KG1 (cell line): ENCODE measurements at regions not wholly inside any gene's neighbourhood (a gene's known extent, or its start where the extent isn't known, plus 50 kb on each side); places are given as distances from the start of the nearest gene placed in this dataset.

Experiments used
- DNase-seq: peaks from one replicate; lab custom pipeline; 2025; lab: John Stamatoyannopoulos, UW

- no peak for DNase-seq
These were observed 80.1 kb upstream of the SDK2 start for GRCh38 chr17:73724341-73724740.

DNA sequence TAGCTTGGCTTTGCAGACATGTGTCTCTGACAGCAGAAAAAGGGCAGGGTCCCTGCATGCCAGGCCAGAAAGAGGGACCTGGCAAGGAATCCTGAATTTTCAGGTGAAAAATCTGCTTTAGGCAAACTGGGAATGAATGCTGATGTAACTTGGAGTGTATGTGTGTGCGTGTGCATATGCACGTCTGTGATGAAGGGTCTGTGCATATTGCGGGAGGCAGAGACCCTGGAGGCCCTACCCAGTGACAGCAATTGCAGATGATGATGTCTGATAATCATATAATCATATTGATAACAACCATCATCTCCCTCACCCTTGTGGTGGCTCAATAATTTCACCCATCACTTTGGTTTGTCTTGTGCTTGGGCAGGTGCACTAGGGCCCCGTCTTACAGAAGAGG is 80.7 kb upstream of the SDK2 start:
- DNase-seq: no peak

DNA sequence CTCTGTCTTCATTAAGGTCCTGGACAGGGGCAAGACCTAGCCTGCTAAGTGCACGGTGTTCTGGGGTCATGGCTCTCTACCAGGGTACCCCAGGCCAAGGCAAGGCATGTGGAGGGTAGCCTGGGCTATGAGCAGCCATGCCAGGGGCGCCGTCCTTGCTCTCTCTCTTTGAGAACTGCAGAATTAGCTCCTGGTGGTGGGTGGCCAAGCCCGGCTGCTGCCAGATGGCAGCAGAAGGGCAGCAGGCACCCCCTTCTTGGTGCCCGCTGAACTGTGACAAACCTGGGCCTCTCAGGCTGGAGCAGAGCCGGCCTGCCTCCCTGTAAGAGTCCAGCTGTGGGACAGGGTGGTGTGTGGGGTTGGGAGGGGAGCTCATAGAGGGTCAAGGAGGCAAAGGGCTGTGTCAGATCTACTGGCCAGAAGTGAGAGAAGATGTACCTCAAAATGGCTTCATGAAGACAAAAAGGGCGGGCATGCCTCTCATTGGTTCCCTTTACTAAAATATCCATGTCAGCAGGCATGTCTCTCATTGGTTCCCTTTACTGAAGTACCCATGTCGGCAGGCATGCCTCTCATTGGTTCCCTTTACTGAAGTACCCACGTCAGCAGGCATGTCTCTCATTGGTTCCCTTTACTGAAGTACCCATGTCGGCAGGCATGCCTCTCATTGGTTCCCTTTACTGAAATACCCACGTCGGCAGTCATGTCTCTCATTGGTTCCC is 81.7 kb upstream of the SDK2 start:
- DNase-seq: no peak

DNA sequence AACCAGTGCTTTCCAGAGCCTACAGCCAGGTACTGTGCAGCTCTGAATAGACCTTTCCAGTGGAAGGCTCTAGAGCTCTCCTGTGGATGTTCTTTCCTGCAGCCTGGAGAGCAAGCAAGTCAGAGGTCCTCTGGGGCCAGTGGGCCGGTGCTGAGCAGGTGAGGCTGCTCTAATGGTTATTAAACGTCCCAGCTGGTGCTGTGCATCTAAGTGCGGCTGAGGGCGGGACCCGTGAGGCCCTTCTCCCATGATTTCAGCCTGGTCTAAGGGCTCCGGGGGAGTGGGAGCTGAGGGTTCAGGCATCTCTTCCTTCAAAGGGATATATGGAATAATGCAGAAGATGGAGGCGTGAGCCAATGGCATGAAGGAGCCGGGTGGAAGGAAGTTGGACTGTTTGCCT is 83.7 kb upstream of the SDK2 start:
- no peak for DNase-seq

DNA sequence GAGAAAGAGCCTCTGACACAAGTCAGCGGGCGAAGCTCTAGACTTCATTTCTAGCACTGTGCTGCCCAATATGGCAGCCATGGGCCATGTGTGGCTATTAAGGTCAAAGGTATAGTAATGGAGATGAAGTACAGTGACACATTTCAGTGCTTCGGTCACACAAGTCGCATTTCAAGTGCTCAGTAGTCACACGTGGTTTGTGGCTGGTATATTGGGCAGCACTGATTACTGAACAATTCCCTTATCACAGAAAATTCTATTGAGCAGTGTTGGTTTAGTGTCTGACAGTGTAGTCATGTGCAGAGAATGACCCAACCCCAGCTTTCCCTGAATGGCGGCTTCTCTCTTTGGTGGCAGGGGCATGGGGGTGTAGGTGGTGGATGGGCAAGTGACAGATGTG is 84.9 kb upstream of the SDK2 start:
- DNase-seq: no peak

DNA sequence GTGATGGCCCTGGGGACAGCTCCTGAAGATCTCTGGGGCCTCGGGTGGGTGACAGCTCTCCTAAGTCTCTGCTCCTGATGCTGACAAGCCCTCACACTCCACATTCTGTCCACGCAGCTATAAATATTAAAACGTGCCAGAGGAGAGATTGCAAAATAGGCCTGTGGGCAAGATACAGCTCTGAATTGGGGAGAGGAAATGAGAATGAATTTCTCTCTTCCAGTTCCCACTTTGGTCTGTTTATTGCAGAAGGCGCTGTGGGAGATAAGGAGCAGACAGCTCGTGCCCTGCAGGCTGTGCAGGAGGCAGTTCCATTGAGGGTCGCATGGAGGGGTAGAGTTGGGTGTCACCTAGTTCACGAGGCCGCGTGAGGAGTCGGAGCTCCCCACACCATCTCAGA is 87.5 kb upstream of the SDK2 start:
- no peak for DNase-seq

GRCh38 chr17:73733517-73733916 is 89.3 kb upstream of the SDK2 start:
- DNase-seq: no peak

DNA sequence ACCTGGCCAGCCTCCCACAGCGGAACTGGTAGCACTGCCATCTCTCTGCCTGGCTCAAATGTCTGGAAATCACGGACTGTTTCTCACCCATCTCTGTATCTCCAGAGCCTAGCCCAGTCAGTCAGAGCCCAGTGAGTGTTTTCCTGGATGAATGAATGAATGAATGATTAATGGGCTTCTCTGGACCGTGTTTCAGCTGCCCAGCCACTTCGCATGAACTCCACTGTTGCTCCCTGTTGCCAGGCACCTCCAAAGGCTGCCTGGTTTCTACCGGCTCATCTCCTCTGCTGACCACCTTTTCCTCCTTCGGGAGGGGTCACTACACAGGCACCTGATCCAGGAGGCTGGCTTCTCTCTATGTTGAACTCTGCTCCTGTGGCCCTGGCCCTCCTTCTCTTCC is 91.0 kb upstream of the SDK2 start:
- no peak for DNase-seq

GRCh38 chr17:73738751-73739575 is 94.7 kb upstream of the SDK2 start:
- DNase-seq: no peak

GRCh38 chr17:73740370-73740769 is 96.1 kb upstream of the SDK2 start:
- no peak for DNase-seq

DNA sequence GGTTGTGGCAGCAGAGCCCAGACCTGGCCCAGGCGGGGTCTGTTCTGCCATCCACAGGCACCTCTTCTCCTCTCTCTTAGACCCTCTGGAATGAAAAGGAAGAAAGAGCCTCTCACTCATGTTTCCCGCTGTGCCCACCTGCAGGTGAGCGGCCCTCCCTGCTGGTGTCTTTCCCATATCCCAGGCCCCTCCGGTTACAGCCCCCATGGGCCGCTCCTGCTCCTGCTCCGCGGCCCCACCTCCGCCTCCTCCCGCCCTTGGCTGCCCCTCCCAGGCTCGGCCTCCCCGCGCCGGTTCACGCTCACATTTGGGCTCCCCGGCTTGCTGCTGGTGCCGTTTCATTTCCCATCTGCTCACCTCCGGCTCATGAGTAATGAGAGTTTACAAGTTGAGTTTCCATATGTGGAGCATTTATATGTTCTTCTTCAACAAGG is 98.7 kb upstream of the SDK2 start:
- DNase-seq: no peak

DNA sequence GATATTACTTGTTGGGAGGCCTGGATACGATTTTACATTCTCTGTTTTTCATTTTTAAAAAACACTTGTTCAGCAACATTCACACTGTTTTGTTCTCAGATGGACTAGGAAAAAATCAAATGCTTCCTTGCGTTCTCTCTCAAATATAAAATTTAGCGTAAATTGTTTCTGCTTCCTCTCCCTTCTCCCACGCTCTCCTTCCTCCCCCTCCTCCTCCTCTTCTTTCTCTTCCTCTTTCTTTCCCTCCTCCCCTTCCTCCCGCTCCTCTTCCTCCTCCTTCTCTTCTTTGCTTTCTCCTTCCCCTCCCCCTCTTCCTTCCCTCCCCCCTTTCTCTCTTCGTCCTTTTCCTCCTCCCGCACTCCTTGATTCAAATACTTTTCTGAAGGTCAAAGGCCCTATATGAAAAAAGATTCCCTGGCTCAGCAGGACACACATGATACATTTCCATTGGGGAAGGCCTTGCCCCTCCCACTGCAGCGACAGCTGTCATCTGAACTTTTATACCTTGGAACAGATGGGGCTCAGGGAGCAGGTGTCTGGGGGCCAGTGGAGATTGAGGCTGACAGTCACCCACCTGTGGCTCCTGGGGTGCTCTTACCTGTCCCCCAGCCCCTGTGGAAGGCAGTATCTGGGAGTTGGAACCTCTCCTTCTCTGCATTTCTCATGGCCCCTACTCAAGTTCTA is 99.4 kb upstream of the SDK2 start:
- no peak for DNase-seq

GRCh38 chr17:73744411-73744810 is 100.2 kb upstream of the SDK2 start:
- no peak for DNase-seq

DNA sequence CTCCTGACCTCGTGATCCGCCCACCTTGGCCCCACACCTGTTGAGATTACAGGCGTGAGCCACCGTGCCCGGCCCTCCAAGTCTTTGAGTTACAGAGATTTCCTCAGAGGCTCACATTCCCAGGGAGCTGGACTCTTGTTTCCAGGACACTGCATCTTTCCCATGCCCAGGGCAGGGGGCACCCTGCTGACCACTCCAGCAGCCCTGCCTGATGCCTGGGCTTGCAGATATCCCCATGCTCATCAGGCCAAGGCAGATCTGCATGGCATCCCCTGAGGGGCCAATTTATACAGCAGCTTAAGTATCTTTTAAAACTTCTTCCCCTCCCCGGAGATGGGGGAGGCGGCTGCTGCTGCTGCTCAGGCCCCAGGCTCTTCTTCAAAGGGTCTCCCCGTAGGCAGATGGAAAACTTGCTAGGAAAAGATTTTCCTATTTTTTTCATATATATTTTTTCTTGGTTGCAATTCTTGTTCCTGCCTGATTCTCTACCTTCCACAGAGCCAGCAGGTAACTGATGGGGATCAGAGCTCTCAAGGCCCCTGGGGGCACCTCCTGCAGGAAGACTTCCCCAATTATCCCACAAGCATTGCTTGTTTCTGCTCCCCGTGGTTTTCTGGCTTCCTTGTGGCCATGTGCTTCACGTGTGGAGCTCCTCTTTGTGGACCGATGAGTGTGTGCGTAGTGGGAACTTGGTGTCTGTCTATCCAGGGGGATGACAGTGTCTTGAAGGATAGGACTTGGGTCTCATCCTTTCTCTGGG is 102.2 kb upstream of the SDK2 start:
- DNase-seq: no peak

DNA sequence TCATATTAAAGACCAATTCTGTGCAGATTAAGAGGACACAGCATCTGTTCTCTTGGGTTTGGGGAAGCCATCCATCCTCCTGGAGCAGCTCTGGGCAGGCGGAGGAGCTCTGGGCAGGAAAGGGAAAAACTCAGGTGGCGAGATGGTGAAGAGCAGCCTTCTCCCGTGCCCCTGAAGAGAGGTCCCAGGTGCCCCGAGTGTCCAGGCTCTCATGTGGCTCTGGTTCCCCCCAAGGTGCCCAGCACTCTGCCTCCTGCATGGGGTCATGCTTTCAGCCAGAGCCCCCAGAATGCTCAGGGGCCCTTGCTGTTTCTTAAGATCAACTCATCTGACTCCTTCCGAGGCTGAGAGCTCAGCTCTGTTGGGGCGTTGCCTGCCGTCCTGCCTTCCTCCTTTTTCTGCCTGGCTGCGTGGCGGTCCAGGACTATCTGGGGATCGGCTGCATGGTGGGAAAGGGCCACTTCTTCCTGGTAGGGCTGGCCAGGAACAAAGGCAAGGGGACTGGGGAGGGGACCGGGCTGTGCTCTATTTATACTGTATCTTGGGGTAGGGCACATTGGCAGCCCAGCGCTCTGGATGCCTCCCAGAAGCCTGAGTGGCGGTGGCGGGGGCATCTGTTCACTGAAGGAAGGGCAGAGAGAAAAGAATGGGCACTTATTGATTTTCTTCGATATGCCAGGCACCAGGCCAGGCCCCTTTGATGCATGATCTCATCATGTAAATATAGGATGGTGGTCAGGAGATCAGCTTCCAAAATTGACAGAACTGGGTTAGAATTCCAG is 103.2 kb upstream of the SDK2 start:
- DNase-seq: no peak

DNA sequence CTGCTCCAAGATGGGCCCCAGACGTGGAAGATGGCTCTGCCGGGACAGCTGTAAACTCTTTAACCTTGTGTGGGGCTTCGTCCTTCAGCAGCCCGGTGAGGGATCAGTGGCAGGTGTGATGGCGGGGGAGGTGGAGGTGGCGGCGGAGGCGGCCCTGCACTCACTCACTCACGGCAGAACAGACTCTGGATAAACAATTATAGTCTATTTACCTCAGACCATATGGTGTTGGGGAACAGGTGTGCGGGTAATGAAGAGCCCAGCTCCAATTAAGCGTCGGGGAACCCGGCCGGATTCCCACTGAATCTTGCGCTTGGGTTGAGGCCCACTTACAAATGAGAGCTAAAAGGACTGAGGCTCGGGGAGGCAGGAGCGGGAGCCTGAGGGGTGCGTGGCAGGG is 104.3 kb upstream of the SDK2 start:
- no peak for DNase-seq

- DNase-seq: no peak
These were observed 105.1 kb upstream of the SDK2 start for GRCh38 chr17:73749337-73749823.

DNA sequence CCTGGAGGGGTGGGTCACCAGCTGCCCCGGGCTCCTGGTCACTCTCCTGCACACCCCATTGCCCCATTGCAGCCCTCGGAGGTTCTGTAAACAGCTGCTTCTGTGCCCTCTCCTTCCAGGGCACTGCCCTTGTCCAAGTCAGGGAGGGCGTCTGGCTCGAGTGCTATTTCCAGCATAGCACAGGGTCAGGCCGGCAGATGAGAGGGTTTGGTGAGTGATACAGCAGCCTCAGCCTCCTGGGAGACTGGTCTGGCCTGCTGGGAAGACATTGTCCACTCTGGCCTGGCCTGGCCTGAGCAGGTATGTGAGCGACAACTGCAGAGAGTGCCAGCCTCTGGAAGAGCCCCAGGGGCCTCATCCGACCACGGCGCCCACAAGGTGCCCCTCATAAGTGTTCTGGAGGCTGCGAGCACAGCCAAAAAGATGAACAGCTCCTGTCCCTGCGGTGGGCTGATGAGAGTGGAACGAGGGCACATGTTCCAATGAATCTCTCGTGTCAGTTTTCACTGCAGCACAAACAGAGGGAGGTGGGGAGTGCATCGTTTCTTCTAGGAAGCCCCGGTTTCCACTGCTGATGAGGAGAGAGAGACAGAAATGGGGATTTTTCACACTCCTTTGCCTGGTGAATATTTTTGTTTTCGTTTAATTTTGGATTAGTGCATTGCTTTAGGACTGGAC is 105.8 kb upstream of the SDK2 start:
- DNase-seq: no peak

GRCh38 chr17:73750975-73751374 is 106.7 kb upstream of the SDK2 start:
- no peak for DNase-seq

DNA sequence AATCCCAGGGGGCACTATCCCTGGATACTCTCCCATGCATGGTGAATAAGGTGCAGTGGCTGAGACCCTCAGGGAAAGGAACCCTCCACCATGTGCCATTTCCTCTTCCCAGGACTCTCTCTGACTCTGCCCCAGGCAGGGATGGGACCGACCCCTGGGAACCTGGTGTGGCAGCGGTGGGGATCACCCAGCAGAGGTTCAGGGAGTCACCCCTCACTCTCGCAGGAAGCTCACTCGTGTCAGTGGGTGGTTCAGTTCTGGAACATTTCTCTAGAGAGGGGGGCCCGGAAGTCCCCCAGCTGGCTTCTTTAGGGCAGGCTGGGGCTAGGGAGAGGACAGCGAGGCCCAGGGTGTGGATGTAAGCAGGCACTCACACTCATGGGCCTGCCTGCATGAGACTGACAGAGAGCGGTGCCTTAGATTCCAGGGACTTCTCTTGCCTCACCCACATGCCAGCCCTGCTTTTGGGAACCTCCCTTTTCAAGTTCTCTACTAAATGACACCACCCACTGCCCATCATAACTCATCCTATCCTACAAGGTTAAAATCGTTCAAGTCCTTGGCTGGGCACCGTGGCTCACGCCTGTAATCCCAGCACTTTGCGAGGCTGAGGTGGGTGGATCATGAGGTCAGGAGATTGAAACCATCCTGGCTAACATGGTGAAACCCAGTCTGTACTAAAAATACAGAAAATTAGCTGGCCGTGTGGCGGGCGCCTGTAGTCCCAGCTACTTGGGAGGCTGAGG is 109.7 kb upstream of the SDK2 start:
- DNase-seq: no peak
